ENCODE measurements at regions not wholly inside any gene's neighbourhood (a gene's known extent, or its start where the extent isn't known, plus 50 kb on each side); places are given as distances from the start of the nearest gene placed in this dataset.

DNA sequence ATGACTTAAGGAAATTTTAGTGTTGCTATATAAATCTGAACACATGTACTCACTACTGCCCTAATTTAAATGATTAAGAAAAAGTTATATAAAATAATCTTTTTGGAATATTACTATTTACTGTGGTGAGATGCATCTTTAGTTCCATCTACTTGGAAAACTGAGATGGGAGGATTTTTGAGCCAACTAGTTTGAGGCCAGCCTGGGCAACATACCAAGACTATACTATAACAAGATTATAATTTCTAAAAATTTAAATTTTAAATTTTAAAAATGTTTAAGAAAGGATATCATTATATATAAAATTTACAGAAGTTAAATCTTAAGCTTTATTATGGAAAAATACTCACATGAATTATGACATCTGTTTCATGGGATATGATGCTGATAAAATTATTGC is 530.8 kb upstream of the IGFBP3 start:
- TF ChIP-seq, protein P1, sequence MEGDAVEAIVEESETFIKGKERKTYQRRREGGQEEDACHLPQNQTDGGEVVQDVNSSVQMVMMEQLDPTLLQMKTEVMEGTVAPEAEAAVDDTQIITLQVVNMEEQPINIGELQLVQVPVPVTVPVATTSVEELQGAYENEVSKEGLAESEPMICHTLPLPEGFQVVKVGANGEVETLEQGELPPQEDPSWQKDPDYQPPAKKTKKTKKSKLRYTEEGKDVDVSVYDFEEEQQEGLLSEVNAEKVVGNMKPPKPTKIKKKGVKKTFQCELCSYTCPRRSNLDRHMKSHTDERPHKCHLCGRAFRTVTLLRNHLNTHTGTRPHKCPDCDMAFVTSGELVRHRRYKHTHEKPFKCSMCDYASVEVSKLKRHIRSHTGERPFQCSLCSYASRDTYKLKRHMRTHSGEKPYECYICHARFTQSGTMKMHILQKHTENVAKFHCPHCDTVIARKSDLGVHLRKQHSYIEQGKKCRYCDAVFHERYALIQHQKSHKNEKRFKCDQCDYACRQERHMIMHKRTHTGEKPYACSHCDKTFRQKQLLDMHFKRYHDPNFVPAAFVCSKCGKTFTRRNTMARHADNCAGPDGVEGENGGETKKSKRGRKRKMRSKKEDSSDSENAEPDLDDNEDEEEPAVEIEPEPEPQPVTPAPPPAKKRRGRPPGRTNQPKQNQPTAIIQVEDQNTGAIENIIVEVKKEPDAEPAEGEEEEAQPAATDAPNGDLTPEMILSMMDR (IDR thresholded peaks at IDR 0.05; ENCODE audit: low read depth, low read length, missing input control) = no peak
- no peak for TF ChIP-seq SP1 (IDR thresholded peaks at IDR 0.05)
- TF ChIP-seq, protein P2, sequence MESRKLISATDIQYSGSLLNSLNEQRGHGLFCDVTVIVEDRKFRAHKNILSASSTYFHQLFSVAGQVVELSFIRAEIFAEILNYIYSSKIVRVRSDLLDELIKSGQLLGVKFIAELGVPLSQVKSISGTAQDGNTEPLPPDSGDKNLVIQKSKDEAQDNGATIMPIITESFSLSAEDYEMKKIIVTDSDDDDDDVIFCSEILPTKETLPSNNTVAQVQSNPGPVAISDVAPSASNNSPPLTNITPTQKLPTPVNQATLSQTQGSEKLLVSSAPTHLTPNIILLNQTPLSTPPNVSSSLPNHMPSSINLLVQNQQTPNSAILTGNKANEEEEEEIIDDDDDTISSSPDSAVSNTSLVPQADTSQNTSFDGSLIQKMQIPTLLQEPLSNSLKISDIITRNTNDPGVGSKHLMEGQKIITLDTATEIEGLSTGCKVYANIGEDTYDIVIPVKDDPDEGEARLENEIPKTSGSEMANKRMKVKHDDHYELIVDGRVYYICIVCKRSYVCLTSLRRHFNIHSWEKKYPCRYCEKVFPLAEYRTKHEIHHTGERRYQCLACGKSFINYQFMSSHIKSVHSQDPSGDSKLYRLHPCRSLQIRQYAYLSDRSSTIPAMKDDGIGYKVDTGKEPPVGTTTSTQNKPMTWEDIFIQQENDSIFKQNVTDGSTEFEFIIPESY (IDR thresholded peaks at IDR 0.05) = no peak
- TF ChIP-seq HNF4A (conservative IDR thresholded peaks at IDR 0.05) = no peak

All from liver (tissue), 3 donors.